NCI-H1048 (cell line): ENCODE measurements at regions not wholly inside any gene's neighbourhood (a gene's known extent, or its start where the extent isn't known, plus 50 kb on each side); places are given as distances from the start of the nearest gene placed in this dataset.

ENCODE experiments used
- DNase-seq: peaks from one replicate; lab custom pipeline; 2025; lab: John Stamatoyannopoulos, UW

DNA sequence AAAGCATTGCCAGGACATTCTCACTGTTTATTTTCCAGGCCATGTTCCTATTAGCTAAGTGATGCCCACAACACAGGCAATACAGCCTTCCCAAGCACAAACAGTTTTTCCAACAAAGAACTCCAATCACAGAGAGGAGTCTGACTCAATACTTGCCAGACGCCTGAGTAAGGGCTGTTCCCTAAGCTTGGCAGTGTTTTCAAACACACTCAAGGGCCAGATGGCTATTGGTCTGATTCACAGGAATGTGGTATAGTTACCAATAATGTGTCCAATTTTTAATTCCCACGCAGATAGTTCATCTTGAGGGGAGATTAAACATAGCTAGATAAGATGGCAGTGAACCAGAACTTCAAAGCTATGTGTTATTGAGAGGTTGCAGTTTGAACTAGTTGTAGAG lies 381.0 kb downstream of the SNAPC1 start:
- no peak for DNase-seq

DNA sequence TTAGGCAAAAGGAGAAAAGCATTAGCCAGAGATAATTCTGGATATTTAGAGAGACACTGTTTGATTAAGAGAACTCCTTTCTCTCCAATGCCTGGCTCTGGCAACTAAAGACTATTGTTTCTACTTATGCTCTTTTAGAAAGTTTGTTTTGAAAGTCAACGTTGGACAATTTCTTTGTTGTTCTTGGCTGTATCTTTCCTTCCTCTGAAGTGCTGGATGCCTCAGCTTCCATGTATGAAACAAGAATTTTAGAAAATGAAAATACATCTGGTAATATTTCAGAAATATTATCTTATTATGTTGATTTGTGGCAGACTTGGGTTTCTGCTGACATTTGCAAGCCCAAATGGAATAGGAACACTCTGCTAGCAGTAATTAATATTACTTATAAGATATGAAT lies 382.6 kb downstream of the SNAPC1 start:
- no peak for DNase-seq

DNA sequence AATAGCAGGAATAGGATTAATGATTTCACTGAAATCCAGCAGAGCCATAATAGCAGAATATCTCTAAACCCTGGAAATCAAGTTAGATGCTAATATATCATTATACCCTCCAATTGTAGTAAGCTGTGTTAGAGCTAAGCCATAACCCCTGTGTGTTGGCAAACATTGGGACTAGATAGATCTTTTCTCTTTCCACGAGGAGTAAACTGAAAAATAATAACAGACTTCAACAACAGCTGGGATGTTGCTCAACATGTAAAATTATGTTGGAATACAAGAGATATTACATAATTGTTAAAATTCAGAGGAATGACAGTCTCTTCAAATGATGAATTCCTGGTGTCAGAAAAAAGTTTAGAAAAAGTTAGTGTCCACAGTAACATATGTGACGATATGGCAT lies 383.8 kb downstream of the SNAPC1 start:
- no peak for DNase-seq

DNA sequence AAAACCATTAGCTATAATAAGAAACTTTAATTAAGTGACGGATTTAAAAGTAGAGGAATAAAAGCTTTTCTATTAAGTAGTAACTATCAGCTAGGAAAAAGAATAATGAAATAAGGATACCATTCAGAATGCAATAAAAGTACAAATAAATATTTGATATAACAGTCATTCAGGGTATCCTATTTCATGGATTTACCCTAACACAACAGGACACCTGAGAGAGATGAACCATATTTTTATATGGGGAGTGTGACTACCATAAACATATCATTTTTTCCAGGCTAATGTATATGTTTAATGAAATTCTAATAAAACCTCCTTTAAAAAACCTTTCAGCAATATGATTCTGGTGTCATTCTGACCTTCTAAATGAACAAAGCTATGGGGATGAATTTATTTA lies 393.8 kb downstream of the SNAPC1 start:
- no peak for DNase-seq

DNA sequence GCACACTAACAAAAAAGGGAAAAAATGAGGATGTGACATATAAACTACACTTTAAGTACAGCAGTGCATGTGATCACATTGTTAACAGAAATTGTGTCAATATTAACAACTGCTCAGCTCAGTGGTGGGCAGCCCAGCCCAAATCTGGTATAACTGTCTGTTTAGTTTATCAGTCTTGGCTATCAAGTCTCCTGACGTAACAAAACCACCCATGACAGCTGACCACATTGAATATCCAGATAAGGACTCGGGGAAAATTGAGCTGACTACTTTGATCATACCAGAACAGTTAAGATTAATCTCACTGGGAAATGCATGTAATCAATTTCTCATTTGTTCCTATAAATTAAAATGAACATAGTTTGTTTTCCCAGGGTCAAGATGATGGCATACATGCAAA lies 396.6 kb downstream of the SNAPC1 start:
- no peak for DNase-seq

DNA sequence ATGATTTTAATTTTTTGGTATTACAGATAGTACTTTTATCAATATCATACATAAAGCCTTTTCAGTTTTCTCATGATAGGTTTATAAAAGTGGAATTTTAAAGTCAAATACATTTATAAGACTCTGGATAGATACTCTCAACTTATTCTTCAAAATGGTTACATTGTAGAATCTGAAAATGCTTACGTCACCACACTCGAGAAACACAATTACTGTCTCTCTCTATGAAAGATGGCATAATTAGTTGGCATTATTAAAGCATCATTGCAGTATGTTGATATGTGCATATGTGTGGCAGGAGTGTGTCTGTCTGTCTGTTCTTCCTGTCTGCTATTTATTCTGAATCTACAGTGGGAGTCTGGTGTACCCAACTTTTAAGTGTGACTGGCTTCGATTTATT lies 397.1 kb downstream of the SNAPC1 start:
- DNase-seq: no peak

DNA sequence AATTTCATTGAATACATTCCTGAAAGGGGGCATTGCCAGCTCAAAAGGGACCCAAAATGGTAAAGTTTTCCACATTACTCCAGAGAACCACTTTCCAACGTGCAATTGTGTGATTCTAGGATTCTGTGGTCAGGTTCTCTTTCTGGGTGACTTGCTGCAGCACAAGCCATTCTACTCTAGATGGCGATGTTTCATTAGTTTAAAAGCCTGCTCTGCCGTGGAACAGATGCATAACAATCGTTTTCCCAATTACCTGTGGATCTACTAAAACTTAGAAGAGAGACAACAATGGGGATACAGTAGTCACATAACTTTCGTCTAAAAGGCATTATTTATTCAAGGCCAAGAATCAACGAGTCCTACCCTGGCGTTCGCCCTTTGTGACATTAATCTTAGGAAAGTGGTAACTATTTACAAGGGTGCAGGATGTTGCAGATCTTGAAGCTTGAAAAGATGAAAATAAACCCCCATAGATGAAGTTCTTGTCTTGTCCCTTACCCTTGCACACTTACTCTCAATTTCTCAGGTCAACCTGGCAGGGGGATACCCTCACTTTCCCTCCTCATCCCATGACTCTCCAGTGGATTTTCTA lies 400.9 kb downstream of the SNAPC1 start:
- peak; percentile 36 for DNase-seq

DNA sequence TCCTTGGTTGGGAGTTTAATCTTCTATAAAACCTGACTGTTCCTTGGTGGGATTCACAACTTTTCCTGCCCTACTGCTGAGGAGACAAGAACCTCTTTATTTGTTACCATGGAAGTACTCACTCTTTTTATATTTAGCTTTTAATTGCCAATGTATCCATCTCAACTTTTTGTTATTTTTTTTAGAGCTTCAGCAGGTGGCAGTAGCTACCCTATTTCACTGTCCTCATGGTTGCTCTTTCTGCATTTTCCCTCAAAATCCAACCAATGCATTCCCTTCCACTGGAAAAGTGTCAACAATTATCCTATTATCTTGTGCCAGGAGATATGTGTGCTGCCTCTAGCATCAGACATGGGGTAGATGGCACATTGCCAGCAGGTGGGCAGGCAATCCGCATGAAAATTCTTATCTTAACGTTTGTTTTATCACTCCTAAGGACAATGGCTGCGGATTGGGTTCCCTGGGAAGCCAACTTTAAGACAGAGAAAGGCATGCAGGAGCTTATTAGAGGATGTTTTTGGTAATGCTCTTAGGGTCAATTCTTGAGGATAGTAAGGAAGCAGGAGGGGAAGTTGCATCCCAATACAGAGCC lies 406.4 kb downstream of the SNAPC1 start:
- no peak for DNase-seq

DNA sequence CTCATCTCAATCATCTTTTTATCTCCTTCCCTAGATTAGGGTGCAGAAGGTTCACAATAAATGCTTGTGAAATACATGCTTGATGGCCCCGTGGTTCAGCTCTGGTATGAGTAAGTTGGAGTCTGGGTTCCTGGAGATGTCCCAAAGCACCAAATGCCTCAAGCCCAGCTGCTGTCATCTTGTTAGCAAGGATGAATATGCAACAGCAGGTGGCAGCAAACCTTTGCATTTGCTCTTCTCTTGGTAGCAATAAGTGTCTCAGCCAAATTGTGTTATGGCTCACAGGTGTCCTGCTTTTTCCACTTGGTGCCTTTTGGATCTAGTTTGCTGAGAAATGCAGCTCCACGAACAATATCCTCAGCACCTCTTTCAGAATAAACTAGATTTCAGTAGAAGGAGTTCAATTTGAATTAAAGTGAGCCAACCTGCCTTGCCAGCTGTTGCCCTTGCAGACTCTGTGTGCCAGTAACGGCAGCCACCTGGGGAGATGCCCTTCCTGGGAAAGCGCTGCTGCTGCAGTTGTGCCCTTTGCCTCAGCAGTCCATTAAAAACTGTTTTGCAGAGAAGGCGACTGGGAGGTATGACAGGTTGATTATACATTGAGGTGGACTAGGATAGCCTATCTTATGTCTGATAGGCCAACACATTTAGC lies 417.3 kb downstream of the SNAPC1 start:
- peak; percentile 38 for DNase-seq

DNA sequence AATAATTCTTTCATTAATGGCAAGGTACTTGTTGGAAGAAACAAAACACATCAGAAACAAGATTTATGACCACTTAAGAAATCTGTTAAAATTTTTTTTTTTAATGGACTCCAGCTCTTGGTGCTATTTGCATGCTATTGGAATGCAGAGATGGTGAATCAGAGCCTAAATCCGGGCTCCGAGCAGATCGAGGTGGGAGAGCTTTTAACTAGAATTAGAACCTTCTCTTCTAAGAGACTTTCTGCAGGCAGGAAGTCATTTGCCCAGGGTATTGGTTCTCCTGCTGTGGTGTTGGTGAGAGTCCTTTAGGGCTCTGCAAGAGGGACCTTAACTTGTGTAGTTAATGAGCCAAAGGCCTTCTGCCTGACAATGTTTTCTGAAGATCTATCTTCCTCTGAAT lies 419.4 kb downstream of the SNAPC1 start:
- no peak for DNase-seq

DNA sequence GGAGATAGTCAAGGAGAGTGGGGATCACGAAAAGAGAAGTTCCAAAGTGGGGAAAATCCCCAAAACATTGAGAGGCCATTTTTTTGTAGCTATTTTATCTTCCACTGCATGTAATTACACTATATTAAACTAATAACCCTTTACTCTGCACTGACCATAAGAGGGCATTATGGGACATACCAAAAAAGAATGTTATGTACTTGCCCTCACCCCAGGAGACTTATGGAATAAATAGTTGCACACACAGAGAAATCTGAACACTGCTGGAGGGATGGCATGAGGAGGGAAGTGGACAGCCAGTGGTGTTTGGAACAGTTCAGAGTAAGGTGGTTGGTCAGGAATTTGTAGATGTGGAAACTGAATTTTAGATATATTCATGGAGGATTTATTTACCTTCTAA lies 422.9 kb downstream of the SNAPC1 start:
- DNase-seq: no peak

DNA sequence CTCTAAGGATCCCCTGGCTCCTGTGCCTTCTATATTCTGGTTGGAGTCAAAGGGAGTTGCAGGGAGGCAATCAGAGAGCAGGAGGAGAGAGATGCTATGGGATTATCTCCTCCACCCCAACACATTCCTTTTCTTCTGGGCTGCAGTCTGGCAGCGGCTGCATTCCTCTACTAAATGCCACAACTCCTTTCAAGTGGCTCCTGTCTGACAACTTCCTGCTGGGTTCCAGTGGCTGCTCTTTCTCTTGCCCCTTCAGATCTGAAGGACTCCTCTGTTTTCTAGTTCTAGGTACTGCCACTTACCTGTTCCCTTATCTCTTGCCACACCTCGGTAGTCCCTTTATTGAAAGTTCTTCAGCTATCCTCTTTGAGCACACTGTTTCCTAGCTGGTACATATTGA lies 425.0 kb downstream of the SNAPC1 start:
- DNase-seq: no peak

DNA sequence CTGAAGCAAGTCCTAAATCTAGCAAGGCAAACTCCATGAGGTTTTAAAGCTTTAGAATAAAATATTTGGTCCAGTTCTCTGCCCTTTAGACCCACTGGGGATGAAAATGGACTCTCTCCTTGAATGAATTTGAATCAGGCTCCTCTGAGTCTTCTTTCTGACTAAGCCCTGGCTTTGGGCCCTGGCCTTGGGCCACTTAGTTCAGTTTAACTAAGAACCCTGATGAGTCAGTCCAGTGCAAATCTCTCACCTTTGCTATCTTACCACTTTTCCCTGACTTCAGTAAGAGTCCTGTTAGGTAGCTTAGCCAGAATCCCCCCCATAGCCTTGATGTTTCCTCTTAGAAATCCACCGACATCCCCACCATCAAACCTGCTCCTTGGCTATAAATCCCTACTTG lies 427.5 kb downstream of the SNAPC1 start:
- no peak for DNase-seq

DNA sequence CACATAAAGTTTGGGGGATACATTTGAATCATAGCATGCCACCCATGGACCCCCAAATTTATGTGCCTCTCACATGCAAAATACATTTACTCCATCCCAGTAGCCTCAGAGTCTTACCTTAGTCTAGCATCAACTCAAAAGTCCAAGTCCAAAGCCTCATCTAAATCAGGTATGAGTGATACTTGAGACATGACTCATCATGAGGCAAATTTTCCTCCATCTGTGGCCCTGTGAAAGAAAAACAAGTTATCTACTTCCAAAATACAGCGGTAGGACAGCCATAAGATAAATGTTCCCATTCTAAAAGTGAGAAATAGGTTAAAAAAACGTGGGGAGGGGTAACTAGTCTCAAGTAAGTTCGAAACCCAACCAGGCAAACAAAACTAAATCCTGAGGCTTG lies 444.2 kb downstream of the SNAPC1 start:
- no peak for DNase-seq

DNA sequence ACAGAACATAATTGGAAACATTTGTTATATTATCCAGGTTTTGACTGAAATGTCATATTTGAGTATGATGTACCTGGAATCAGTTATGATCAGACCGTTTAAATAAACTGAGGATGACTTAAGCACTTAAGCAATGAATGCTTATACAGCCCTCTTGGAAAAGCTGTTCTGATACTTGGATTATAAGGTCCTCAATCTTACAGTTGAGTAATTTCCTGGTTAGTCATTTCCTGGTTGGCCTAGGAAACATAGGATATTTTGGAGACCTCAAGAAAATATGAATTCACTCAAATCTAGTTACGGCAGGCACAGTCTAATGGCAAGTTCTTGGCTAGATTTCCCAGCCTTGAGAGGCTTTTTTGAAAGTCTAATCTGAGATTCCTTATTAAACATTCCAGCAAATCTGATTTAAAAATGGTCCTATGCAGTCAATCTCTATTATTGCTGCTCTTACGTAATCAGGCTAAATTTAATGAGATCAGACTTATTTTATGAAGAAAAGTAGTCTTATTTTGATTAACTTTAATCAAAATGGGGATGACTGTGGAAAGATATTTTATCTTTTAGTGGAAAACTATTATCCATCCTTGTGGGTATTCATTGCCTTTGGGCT lies 447.2 kb downstream of the SNAPC1 start:
- no peak for DNase-seq

DNA sequence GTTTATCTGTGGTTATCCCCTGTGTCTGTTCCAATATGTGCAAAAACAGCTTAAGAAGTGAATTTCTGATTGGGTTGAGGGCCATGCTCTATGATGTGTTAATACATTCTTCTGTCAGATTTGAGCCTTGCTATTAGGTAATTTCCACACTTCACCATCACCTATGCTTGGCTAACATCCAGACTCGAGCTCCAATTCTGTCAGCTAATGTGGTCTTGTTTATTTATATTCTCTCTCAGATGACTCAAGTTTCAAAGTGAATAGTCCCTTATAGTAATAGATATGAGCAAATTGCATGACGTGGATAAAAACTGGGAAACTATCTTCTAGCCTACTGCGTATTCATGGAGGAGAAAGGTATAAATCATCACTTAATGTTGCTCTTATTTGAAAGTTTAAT lies 451.3 kb downstream of the SNAPC1 start:
- no peak for DNase-seq

DNA sequence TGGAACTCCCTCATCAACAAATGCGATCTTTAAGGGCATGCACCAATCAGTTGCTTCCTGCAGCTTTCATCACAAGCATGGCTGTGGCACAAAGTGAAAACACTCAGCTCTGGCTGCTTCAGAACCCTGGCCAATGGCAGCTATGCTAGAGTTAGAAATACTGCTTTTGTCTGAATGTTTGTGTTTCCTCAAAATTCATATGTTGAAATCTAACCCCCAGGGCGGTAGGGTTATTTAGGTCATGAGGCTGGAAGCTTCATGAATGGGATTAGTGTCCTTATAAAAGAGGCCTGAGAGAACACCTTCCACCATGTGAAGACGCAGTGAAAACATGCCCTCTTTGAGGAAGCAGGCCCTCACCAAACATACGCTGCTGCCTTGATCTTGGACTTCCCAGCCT lies 453.9 kb downstream of the SNAPC1 start:
- no peak for DNase-seq

DNA sequence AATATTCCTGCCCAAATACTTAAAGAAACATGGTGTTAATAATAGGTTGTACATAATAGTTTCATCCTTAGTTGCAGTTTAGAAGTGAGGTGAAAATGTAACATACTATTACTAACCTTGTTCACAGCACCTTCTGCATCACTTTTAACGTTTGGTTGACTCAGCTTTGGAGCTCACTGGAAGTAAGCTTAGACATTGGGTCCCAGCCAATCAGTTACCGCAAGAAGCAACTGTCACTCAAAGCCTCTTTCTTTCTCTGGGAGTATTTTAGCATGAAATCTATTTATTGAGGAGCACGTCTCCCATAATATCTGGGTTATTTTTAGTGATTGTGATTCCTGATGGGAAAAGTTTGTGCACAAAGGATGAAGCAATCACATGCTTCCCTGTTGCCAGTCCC lies 472.6 kb downstream of the SNAPC1 start:
- no peak for DNase-seq

DNA sequence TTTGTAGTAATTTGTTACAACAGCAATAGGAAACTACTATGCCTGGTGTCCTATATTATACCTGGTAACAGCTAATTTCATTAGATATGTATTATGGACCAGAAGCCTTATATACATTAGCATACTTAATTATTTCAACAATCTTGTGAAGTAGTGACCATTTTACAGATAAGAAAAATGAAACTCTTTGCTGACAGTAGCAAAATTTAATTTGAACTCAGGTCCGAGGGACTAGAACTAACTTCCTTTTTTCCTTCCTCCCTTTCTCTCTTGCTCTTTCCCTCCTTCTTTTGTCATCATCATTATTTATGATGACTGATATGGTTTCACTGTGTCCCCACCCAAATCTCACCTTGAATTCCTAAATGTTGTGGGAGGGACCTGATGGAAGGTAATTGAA lies 482.0 kb downstream of the SNAPC1 start:
- DNase-seq: no peak

DNA sequence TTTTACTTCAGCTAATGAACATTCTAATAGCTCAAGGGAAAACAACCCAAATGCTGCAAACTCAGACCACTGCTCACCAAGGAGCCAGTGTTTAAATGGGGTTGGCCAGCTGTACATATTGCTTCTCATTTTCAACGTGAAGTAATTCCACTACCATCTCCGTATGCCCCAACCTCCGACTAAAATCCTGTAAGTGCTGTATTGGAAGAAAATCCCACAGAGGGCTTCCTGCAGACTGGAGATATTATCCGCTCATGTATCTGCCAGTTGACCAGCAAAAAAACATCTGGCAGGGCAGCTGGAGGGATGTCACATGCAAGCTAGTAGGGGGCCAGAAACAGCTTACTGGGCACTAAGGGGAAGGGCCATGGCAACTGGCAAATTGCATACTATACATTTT lies 485.0 kb downstream of the SNAPC1 start:
- no peak for DNase-seq

DNA sequence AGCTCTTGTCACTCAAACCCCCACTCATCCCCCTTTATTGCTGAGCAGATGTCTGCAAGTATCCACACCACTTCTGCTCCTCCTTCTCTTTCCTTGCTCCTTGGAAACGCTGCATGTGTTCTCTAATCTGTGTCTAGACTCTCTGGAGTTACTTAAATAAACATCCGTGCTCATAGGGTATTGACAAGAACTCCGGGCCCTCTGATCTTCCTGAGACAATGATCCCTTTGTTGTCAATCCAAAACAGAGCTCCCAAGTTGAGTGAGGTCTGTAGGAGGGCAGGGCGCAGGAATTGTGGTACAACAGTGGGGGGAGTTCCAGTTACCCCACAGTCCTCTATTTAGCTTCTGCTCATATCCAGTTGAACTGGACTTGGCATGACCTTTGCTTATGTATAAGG lies 489.0 kb downstream of the SNAPC1 start:
- DNase-seq: no peak

DNA sequence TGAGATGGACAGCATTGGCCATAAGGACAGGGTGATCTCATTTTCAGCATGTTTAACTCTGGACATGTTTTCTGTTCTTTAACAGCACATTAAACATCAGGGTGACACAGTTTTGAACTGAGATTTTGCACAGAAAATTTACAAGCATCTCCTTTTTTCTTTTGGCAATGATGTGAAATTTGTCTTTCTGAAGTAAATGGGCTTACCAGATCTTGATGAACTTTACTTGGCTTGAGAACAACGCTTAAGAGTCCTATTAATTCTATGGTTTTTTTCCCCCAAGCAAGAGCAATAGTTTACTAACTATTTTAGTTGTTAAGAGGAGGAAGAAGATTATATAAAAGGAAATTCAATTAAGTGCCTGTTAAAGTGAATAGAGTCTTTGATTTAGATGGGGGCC lies 491.0 kb downstream of the SNAPC1 start:
- DNase-seq: no peak

DNA sequence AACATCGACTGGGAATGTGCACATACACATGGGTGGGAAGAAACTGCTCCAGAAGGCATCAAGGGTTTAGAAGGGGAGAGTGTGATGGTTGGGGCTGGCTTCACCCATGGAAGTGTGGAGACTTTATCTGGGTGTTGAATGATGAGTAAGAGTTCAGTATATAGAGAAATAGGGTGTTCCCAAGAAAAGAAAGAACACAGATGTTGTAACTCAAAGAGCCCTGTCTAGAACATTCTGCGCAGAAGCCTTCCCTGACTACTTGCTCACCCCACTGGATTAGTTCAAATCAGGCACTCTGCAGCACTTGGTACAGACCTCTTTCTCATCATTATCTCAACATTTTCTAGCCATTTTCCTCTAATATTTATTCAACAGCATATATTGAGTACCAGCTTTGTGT lies 491.7 kb downstream of the SNAPC1 start:
- no peak for DNase-seq

DNA sequence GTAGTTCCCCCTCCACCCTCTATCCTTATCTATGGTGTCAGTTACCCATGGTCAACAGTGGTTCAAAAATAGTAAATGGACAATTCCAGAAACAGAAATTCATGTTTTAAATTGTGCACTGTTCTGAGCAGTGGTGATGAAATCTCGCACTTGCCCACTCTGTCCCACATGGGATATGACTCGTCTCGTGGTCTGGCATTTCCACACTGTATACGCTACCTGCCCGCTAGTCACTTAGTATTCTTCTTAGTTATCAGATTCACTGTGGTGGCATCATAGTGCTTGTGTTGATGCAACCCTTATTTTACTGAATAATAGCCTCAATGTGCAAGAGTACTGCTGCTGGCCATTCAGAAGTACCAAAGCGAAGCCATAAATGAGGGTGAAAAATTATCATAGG lies 507.0 kb downstream of the SNAPC1 start:
- no peak for DNase-seq
